GM19452 (cell line): ENCODE measurements at regions not wholly inside any gene's neighbourhood (a gene's known extent, or its start where the extent isn't known, plus 50 kb on each side); places are given as distances from the start of the nearest gene placed in this dataset.
"Not testable (repeated sequence)": the region's sequence is repeated elsewhere in the genome, so short reads cannot be mapped to it uniquely, and the experiment has no call there.

Experiments used
- ATAC-seq: cut with Tn5 transposase; IDR thresholded peaks from one replicate; pipeline ENCODE4 v1.9.1; 2021; ENCODE audit not compliant: unreplicated experiment

DNA sequence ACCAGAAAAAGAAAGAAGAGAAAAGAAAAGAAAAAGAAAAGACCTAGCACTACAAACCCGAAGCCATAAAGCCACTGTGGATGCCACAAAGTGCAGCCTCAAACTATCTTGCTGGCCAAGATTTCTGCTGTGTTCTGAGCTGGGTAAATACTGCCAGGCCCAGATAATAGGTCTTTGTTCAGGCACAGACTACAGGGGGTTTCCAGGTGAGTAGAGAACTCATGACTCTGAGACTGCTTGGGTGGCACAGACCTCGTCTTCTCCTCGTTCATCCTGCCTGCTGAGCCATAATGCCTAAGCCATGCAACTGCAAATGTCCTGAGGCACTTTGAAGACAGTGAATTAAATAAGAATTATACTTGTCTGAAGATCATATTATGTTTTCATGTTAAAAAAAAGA is 651.8 kb downstream of the LMO4 start:
- no peak for ATAC-seq

DNA sequence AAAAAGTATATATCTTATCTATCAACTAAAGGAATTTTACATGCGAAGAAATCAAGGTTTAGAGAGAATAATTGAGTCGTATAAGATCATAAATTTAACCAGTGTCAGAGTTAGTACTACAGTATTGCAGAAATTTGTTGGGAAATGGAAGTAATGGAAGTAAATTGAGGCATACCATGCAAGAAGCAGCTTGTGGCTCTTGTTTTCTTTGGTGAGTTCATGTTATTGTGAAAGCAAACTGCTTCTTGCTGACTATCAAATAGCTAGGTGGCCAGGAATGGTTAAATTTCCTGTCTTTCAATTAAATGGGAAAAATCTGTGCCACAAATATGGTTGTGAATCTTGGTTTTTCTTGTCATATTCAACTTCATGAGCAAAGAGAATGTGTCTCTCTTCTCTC is 652.7 kb downstream of the LMO4 start:
- no peak for ATAC-seq

DNA sequence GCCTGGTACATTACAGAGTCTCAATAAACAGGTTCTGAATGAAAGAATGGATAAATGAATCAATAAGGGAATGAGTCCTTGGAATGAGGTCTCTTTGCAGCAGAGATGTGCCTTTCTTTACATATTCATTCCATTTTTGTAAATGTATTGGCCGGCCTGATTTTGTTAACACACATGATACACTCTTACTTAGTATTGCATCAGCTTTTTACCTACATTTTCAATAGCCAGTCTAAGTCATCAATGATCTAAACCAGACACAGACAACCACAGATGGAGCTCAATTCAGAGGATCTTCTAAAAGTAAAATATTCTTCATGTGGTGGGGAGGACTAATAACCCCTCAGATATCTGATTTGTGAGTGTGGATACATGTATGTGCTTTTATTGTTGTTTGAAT is 653.1 kb downstream of the LMO4 start:
- ATAC-seq, result no peak

DNA sequence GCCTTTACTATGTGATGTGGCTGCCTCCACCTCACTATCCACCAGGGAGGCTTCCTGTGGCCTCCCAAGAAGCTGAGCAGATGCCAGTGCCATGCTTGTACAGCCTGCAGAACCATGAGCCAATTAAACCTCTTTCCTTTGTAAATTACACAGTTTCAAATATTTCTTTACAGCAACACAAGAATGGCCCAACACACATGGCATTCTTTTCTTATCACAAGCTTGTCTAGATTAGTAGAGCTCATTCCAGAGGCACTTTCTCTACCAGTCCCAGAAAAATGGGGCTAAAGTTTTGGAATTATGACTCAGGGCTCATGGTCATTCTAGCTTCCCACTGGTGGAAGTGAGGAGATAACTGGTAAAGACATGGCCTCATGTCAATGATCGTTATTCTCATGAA is 655.2 kb downstream of the LMO4 start:
- ATAC-seq, result no peak

DNA sequence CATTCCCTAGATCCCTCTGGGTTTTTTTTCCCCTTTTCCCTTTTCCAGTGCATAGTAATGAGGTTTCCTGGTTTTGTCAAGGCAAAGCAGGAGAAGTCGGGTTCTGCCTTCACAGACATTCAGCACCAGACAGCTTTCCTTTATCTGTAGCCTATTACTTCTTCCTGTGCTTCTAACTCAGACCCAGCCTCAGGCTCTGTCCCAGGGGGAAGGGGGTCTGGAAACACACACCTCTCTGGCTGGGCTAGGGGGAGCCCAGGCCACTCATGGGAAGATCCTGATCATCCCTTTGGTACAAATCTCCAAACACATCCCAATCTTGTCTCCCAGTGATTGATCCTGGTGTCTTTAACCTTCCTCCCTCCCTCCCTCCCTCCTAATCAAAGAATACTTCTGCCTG is 656.4 kb downstream of the LMO4 start:
- no peak for ATAC-seq

DNA sequence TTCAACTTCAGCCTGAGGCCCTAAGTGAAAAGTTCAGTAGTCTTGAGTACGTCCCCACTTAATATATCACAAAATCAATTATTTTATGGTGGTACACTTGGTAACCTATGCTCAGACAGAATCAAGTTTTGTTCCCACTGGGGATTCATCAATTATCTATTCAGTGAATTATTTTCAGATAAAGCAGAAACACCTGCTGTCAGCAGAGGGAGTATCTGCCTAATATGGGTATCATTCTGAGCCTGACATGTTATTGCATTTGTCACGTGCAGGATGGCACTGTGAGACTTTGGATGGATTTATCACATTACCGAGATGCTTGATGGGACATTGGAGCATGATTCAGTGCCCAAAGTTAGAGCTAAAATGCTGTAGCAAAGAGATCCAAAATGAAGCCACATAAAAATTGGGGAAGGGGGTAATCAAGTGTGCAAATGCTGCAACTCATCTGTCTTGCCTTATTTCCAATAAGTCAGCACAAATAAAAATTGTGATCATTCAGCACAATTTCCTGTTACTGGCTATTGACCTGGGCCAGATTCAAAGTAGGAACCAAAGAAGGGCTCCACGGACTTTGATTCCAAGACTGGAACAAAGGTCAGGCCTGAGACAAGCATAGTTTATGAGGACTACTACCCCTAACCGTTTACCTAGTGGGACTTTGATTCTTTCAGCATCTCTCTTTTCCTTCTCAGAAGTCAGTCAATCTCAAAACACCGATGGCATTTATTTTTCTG is 657.6 kb downstream of the LMO4 start:
- no peak for ATAC-seq

DNA sequence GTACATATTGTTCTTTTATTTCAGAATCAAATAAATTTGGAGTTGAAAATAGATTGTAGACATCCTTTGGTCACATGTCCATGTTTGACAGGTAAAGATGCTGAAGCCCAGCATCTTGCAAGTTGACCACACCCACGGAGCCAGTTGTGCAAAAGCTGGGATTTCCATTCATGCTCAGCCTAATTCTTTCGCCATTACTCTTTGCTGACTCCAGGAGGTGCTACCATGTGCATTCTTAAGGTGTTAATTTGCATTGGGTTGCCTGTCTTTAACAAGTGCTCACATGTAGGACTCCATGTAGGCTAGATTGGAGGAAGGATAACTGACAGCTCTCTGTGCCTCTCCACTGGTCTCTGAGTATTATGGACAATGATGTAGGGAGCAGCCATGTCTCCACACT is 660.7 kb downstream of the LMO4 start:
- no peak for ATAC-seq

DNA sequence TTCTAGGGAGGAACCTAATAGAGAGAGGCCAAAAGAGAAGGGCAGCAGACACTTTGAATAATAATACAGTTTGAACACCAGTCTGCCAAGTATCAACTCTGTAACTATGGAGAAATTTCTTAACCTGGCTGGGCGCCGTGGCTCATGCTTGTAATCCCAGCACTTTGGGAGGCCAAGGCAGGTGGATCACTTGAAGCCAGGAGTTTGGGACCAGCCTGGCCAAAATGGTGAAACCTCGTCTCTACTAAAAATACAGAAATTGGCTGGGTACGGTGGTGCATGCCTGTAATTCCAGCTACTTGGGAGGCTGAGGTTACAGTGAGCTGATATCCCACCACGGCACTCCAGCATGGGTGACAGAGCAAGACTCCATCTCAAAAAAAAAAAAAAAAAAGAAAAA is 663.9 kb downstream of the LMO4 start:
- not testable (repeated sequence) for ATAC-seq

DNA sequence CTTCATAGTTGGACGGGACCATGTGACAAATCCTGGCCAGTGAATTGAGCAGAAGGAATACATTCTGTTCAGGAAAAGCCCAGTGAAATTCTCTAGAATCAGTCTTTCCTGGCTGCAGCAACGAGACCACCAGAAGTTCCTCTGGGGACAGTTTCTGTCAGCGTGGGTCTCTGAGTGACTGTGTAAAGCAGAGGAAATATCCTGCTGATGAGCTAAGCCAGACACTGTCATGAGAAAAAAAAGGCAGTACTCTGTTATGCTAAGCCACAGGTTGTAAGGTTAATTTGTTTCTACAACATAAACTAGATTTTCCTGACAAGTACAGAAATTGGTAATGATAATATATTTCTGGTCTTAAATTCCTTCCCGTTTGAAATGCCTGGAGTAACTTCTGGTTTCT is 664.4 kb downstream of the LMO4 start:
- no peak for ATAC-seq

DNA sequence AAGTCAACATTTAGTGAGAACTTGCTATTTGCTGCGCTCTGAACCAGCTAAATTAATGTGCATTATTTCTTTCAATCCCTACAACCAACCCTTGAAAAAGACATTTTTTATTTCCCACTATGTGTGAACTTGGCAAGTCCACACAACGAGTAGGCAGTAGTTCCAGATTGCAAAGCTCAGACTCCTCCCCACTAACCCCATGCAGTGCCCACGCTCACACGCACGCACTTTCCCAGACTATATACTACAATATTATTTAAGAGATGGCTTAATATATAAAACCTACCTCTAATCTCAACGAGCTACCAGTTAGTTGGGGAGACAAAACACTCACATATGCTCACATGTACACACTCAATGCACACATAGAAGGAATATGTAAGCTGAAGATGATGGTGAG is 671.2 kb downstream of the LMO4 start:
- ATAC-seq, result no peak

DNA sequence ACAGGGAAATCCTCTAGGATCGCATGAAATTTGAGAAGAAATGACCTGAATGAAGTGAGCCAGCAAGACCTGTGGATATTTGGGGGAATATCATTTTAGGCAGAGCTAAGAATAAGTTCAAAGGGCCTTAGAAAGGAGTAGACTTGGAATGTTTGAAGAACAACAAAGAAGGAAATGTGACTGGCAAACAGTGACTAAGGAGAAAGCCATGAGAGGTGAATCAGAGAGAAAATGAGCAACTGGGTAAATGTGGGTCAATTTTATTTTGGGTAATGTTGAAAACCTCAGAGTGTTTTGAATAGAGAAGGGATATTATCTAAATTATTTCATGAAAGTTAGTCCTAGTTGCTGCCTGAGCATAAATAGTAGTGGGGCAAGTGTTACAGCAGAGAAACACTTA is 672.8 kb downstream of the LMO4 start:
- no peak for ATAC-seq

DNA sequence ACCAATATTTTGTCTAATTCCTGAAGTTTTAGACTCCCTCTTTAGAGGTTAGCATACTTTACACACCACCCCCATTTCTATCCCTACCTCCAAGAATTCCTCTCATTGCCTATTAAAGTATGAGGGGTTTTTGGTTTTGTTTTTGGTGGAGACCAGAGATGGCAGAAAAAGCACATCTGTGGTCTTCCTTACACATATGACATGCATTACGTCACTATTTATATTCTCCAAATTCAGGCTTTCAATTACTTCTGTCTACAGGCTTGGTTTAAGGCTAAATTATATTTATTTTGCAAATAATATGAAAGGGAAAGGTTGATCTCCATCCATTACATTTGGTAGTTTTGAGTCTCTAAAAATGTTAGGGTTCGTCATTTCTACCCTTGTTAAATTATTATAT is 674.6 kb downstream of the LMO4 start:
- ATAC-seq, result no peak

DNA sequence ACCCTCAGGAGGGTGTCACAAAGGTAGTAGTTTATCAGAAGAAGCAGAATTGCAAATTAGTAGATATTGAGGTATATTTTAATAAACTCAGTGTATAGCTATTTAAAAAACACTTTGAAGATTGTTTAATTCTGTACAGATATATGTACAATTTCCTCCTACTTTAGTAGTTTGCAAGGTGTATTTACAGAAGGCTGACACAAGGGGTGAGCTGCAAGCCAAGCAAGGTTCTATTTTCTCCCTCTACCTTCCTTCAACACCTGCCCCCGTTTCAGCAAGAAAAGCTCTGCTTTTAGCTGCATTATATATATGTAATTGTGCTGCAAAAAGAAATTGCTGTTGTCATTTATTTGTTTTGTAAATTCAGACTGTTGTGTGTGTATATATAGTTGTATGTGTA is 674.2 kb upstream of the PKN2 start:
- no peak for ATAC-seq

DNA sequence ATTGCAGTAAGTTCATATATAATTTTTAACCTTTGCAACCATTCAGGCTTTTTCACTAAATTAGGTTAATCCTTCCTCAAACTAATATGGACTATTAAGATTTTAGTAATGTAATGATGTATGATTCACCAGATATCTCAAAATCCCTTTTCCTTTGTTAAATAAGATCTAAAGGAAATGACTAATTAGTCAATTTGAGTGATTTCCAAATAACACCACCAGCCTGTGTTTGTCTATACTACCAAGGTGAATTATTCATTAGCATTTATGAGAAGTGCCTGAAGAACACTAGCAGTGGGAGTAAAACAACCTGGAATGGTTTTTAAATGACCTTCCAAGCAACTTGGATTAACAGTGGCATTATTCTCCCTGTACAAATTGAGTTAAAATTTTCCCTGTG is 670.6 kb upstream of the PKN2 start:
- ATAC-seq, result no peak

DNA sequence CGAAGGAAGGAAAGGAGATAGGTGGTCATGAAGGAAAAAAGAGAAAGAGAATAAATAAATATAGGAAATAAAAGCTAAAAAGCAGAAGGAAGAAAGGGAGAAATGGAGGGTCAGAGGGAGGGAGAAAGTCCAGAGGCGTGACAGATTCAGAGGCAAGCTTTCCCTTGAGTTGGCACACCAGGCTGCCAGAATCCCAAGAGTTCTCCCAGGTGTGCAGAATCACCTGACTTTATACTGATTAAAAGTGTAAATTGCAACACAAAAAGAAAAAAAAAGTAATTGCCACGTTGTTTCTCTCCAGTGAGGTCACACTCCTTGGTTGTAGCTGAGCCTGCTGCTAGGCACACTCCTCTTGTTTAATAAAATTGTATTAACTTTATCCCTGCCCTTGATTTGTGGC is 669.9 kb upstream of the PKN2 start:
- ATAC-seq, result no peak

DNA sequence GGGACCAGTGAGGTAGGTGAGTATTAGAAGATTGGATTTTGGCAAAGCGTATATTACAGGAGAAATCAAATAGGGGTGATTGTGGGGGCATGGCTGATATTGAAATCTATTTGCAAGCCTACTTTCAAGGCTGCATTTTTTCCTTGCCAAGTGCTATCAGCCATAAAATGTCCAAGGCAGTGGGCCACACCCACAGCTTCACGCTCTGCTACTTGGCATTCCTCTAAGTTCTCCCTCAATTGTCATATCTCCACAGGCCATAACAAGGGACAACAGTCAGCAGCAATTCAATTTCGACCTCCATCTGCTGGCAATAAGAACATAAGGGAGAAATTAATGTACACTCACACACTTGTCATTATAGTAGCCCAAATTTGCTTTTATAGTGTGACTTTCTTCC is 667.1 kb upstream of the PKN2 start:
- ATAC-seq, result no peak

DNA sequence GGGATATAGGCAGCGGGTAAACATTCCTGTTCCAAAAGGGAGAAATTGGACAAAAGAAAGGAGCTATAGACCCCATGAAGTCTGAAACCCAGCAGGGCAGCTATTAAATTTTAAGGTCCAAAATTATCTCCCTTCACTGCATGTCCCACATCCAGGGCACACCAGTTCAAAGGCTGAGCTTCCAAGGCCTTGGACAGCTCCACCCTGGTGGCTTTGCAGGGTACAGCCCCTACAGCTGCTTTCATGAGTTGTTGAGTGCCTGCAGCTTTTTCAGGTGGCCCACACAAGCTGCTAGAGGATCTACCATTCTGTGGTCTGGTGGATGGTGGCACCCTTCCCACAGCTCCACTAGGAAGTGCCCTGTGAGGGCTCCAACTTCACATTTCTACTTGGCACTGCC is 662.5 kb upstream of the PKN2 start:
- no peak for ATAC-seq

DNA sequence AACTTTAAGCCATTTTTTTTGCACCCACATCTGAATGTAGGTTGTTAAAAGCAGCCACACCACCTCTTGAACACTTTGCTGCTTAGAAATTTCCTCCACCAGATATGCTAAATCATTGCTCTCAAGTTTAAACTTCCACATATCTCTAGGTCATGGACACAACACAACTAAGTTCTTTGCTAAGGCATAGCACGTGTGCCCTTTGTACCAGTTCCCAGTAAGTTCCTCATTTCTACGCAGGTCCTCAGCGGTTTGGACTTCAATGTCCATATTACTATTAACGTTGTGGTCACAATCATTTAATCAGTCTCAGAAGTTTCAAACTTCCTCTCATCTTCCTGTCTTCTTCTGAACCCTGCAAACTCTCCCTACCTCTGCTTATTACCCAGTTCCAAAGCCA is 661.6 kb upstream of the PKN2 start:
- no peak for ATAC-seq

DNA sequence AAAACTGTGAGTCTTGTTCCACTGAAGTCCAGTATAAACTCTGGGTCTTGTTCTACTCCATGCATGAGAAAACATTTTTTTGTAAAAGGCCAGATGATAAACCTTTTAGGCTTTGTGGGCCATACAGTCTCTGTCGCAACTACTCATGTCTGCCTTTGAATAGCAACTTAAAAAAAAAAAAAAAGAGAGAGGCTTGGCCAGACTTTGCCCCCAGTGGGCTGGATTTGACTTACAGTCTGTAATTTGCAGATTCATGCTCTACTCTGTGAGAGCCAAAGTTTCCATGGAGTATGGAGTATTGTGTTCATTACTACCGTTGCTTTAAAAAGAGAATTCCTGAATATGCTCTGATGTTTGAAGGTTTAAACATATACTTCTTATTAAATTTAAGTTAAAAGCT is 654.9 kb upstream of the PKN2 start:
- ATAC-seq, result no peak

DNA sequence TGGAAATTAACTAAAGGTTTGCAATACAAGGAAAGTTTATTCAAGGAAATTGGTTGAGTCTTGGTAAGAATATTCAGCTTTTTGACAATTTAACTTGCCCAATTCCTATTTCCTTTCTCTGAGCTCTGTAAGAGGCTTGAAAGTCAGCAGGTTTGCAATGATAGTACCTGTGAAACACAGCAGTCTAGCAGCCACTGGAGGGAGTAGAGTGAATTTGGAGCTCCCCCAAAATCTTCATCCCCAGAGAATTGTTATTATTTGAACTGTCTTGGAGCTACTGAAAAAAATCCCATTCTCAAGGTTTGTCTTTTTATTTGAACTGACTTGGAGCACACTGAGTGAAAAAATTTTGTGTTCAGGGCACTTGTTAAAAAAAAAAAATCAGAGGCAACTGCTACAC is 654.2 kb upstream of the PKN2 start:
- ATAC-seq, result no peak

DNA sequence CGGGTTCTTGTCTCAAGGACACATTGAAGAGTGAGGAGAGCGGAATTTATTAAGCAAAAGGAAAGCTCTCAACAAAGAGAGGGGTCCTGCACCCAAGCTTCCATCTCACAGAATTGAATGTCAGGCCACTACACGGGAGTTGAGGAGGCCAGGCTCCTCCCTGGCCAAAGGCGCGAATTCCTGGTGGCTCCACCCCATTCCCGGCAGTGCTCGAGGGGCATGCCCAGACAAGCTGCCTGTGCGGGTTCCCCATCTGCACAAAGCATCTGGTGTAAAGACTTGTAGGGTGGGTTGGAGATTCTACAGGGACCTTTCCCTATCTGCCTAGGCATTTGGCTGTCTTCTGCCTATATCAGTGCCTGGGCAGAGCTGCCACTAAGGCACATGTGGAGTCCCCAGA is 648.5 kb upstream of the PKN2 start:
- ATAC-seq, result no peak

DNA sequence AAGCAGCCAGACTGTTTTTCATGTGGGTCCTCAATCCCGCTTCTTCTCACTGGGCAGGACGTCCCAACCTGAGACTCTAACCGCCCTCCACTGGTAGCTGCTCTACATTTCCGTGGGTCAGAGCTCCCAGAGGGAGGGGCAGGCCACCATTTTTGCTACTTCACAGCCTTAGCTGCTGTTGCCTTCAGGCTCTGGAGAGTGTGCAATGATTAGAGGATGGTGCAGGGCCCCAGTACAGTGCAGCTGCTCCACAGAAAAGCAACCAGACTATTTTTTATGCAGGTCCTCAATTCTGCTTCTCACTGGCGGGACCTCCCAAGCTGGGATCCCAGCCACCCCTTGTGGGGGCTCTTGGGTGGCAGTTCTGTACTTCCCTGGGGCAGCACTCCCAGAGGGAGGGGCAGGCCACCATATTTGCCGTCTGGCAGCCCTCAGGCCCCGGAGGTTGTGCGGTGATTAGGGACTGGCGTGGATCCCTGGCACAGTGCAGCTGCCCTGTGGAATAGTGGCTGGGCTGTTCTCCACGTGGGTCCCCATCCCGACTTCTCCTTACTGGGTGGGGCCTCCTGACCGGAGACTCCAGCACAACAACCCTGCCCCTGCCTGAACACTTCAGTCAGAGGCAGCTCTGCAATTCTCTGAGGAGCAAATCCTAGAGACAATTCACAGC is 647.6 kb upstream of the PKN2 start:
- ATAC-seq, result no peak

DNA sequence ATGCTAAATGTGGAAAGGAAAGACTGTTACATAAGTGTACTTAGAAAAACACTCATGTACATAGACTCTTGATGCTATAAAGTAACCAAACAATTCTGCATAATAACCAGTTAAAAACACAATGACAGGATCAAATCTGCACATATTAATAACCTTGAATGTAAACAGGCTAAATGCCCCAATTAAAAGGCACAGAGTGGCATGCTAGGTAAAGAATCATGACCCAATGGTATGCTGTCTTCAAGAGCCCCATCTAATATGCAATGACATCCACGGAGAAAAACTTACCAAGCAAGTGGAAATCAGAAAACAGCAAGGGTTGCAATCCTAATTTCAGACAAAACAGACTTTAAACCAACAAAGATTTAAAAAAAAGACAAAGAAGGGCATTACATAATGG is 644.8 kb upstream of the PKN2 start:
- ATAC-seq, result no peak
